GM12892 (cell line): ENCODE measurements at regions not wholly inside any gene's neighbourhood (a gene's known extent, or its start where the extent isn't known, plus 50 kb on each side); places are given as distances from the start of the nearest gene placed in this dataset.
A peak's percentile ranks its signal among the peaks of the same experiment; 100 is the strongest.

Source experiments
- DNase-seq: peaks from one replicate; pipeline ENCODE4 v3.0.0; 2011; ENCODE audit not compliant: insufficient read length
- FAIRE-seq: peaks from 2 replicates; lab custom pipeline; 2011; peaks lifted over from hg19 to GRCh38; lab: Jason Lieb, UNC
- POLR2A ChIP-seq: IDR thresholded peaks from 2 replicates; pipeline ENCODE4 v1.6.1; 2011; ENCODE audit warnings: low read depth, low read length, control low read depth
- POLR2AphosphoS5 ChIP-seq: IDR thresholded peaks from 2 replicates; pipeline ENCODE4 v1.6.1; 2011; ENCODE audit warnings: low read depth, low read length, control low read depth
- TAF1 ChIP-seq: IDR thresholded peaks from 2 replicates; pipeline ENCODE4 v1.6.1; 2011; ENCODE audit warnings: low read depth, mild to moderate bottlenecking, control low read depth, low read length, borderline replicate concordance

DNA sequence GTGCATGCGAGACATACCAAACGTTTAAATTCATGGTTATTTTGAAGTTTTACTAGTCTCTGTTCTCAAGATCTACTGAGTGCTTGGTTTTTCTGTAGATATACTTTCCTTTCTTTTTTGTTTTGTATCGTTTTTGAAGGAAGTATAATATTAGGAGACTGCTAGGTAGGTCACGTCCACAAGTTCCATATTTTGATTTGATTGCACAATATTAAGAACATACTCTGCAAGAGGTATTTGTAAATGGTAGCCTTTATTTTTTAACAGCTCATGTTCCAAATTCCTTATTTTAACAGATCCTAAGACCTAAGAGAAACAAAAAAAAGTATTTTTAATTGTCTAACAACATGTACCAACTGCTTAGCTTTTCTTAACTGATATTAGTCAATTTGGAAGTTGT, 156.7 kb downstream of the SERPINI1 start:
- DNase-seq (no peak), FAIRE-seq (no peak)
- TF ChIP-seq POLR2A (no peak), POLR2AphosphoS5 (no peak), TAF1 (no peak)

DNA sequence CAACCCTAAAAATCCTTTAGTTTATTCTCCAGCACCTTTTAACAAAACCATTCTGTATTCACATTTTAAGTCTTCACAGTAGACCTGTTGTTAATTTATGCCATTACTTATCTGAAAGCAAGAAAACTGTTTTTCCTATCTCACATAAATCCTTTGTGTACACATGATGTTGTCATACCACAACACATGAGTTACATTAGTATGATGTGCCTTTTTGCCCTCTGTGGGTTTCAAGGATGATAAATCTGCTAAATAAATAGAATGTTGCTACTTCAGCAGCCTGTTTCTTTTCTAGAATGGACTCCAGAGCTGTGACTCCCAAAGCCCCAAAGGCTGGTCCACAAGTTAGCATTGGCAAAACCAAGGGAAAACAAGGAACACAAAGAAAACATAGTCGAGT, 151.6 kb downstream of the SERPINI1 start:
- DNase-seq (no peak), FAIRE-seq (no peak)
- no peak for TF ChIP-seq POLR2AphosphoS5
- no peak for TF ChIP-seq TAF1
- TF ChIP-seq POLR2A = no peak

DNA sequence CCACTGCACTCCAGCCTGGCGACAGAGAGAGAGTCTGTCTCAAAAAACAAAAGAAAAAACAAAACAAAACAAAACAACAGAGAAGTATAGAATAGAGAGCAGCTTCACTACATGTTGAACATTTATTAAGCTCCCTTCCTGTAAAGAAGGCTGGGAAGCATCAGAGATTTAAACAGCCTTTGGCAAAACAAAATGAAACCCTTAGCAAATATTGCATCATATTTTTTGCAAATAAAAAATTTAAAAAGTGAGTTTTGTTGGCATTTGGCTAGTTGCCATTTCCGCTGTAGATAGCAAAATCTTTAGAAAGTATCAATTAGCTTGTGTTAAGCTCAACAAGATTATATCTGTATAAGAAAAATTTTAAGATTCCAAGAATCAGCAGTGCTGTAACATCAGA, 151.2 kb downstream of the SERPINI1 start:
- DNase-seq (no peak), FAIRE-seq (no peak)
- no peak for TF ChIP-seq TAF1
- TF ChIP-seq POLR2AphosphoS5 = no peak
- TF ChIP-seq POLR2A = no peak

DNA sequence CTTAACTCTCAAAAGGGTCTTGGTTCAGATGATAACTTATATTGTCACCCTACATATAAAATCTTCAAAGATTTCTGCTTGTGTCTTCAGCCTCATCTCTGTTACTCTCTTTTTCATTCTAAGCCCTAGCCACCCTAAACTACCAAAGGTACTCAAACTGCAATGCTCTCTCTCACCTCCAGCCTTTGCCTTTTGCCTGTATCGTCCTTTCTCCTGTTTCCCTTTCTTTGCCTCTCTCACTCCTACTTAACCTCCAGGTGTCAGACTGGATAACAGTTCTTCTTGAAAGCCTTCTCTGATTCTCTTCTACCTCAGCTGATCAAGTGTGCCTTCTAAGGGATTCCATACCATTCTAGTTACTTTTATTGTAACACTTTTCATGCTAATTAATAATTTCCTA, 149.8 kb downstream of the SERPINI1 start:
- FAIRE-seq = no peak
- TF ChIP-seq TAF1 (no peak), POLR2A (no peak), POLR2AphosphoS5 (no peak)
- DNase-seq = no peak

DNA sequence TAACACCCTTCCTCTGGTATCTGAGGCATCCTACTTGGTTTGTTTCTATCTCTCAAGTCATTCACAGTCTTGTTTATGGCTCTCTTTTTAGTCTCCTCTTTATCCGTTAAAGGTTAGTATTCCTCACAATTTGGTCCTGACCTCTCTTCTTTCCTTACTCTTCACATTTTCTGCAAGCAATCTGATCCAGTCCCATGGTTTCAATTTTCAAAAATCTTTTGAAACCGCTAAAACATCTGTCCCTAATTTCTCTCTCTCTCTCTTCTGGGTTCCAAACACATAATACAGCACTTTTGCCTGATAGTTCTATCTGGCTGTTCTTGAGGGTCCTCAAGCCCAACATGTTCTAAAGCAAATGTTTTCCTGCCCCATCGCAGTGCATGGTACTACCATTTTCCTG, 149.0 kb downstream of the SERPINI1 start:
- DNase-seq (no peak), FAIRE-seq (no peak)
- TF ChIP-seq TAF1 = no peak
- TF ChIP-seq POLR2A = no peak
- TF ChIP-seq POLR2AphosphoS5 = no peak

DNA sequence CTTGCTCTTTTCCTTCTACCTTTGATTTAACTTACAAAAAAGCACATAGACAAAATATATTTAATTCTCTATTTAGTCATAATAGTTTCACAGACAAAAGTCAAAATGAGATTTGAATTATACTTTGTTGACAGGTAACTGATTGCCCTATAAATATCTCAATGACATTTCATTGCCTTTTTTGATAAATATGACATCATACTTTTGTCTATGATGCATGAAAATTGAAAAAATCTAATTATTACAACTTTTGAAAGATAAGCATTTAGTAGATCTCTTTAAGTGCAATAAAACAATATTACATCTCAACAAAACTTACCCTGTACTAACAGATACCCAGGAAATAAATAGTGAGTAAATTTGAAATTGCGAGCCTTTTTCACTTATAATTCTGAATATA, 147.9 kb downstream of the SERPINI1 start:
- DNase-seq (no peak), FAIRE-seq (no peak)
- TF ChIP-seq POLR2A (no peak), POLR2AphosphoS5 (no peak), TAF1 (no peak)

- TF ChIP-seq POLR2AphosphoS5 (no peak), POLR2A (no peak), TAF1 (no peak)
- FAIRE-seq (peak; percentile 50), DNase-seq (no peak)
Observed at GRCh38 chr3:167882057-167882667, 146.6 kb downstream of the SERPINI1 start.

- no peak for TF ChIP-seq POLR2A
- TF ChIP-seq POLR2AphosphoS5 = no peak
- no peak for TF ChIP-seq TAF1
- no peak for FAIRE-seq
- no peak for DNase-seq
Observed at GRCh38 chr3:167880183-167880582, 144.7 kb downstream of the SERPINI1 start.

- DNase-seq (no peak), FAIRE-seq (no peak)
- TF ChIP-seq POLR2A (no peak), TAF1 (no peak), POLR2AphosphoS5 (no peak)
Observed at GRCh38 chr3:167876620-167877281, 141.2 kb downstream of the SERPINI1 start.
